Posterior vena cava (tissue), 2 donors: ENCODE measurements at regions not wholly inside any gene's neighbourhood (a gene's known extent, or its start where the extent isn't known, plus 50 kb on each side); places are given as distances from the start of the nearest gene placed in this dataset.

ENCODE experiments used
- DNase-seq: peaks from one replicate; pipeline ENCODE4 v3.0.0-alpha.2; 2020; ENCODE audit warnings: low spot score
- intact Hi-C, 2 donors: fragments of 100-400 bp; cut with DNase I; formaldehyde crosslinking; loops; one replicate each; pipeline versions ENCODE4 v1.14.1 to v1.14.2; 2022 to 2023
- donor health status: DM: yes; HTN: yes; CAD: no.
- donor health status: DM: yes; HTN: yes; CAD: no.

DNA sequence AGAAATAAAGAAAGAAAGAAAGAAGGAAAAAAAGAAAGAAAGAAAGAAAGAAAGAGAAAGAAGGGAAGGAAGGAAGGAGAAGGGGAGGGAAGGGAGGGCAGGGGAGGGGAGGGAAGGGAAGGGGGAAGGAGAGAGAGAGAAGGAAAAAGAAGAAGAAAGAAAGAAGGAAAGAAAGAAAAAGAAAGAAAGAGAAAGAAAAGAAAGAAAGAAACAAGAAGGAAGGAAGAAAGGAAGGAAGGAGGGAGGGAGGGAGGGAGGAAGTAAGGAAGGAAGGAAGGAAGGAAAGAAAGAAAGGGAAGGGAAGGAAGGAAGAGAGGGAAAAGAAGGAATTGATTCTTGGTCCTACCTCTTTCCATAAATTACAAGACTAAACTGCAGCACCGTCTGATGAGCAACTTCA, 186.1 kb downstream of the URB2 start:
- DNase-seq = no peak
- intact Hi-C loops = no loop called here

DNA sequence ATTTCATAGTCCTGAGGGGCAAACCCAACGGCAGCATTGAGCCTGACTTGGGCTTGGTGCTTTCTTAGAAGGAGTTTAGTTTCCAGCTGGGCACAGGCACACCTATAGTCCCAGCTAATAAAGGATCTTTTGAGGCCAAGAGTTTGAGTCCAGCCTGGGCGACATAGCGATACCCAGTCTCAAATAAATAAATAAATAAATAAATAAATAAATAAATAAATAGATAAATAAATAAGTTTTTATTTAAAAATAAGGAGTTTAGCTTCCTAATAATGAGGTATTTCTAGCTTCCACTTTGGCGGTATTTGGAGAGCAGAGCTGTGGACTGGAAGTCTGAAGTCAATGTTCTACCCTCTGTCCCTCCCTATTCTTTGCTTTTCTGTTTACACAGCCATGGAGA, 186.6 kb downstream of the URB2 start:
- no peak for DNase-seq
- intact Hi-C loops = no loop called here

DNA sequence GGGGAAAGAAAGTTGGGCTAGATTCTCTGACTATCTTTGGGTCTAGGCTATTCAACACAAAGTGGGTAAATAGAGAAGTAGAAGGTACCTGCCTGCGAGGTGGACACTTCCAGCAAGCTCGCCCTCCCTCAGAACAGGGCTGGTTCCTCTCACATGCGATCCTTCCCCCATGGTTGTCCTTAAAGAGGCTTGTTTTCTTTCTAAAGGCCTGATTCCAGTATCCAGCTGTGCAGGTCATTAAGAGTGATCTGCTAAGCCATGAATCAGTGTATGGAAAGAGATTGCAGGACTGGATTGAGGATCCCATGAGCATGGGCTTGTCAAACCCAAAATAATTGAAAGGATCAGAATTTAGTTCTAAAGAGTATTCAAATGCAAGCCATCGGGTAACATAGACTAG, 189.0 kb downstream of the URB2 start:
- intact Hi-C loops = no loop called here
- no peak for DNase-seq

DNA sequence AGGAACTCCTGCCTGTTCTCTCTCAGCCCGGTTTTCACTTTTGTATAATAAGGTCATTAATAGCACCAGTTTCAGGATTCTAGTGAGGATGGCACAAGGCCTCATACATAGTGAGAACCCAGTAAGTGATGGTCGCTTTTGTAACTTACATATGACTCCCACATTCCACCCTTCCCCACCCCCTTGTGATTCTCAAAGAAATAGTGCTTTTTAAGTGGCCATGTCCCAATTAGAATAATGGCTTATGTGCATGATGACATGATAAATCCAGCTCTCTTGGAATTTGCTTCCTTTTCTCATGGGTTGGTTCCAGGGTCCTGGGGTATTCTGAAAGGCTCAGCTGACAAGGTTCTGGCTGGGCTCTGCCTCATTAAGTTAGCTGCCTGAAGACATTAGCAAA, 189.9 kb downstream of the URB2 start:
- intact Hi-C loops = no loop called here
- DNase-seq = no peak

DNA sequence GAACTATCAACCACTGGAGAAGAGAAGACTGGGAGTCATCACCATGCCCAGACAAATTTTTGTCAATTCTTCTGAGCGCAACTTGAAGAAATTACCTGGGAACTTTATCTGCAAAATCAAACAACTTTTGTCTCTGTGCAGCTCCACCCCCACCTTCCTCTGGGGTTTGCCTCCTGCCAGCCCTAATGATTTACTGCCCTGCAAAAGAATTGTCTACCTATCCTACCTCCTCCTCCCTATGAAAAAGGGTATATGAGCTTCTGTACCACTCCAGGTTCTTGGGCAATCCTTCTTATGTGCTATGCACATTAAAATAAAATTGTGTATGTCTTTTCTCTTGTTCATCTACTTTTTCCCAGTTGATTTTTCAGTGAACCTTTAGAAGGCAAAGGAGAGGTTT, 191.9 kb downstream of the URB2 start:
- DNase-seq = no peak
- intact Hi-C loops = no loop called here

DNA sequence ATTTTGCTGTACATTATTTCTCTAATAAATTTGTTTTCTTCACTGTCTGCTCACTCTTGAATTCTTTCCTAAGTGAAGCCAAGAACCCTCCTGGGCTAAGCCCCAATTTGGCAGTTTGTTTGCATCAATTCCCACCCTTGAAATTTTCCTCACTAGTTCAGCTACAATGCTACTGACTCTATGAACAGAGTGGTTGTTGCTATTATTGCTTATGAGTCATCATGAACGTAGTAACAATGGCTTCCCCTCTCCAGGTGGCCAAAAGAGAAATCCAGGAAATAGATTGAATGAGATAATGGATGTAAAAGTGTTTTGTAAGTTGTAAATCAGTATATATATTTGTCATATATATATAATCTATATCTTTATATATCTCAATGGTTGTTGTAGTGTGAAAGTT, 193.0 kb downstream of the URB2 start:
- intact Hi-C loops = no loop called here
- no peak for DNase-seq

DNA sequence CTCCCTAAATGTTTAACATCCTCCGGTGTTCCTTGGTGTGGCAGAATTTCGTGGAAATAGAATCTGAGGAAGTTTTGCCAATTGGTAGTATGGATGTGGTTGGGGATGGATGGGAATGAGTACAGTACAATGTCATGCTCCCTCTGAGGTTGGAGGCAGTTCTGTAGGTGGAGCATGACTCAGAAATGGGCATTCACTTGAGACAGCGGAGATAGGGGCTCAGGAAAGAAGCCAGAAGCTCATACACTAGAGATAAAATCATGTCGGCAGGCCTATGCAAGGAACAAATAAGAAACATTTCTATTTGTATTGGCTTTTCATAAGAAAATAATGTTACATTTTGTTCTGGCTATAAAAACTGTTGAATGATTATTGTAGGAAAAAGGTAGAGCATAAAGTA, 196.0 kb downstream of the URB2 start:
- intact Hi-C loops = no loop called here
- DNase-seq = no peak

DNA sequence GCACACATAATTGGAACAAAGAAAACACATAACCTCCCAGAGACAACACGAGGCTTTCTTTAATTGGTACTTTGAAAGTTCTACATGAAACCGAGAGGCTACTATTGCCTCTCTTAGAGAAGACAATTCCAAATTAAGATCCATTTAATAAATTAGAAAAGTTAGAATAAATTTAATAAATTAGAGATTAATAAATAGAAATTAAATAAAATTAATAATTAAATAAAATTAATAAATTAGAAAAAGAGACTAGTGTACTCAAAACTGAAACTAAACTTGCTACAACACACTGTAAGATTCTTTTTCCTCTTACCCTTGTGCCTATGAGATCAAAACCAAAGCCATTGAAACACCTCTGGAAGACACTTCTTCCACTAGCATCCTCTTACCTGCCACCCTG, 199.0 kb downstream of the URB2 start:
- intact Hi-C loops = no loop called here
- no peak for DNase-seq

DNA sequence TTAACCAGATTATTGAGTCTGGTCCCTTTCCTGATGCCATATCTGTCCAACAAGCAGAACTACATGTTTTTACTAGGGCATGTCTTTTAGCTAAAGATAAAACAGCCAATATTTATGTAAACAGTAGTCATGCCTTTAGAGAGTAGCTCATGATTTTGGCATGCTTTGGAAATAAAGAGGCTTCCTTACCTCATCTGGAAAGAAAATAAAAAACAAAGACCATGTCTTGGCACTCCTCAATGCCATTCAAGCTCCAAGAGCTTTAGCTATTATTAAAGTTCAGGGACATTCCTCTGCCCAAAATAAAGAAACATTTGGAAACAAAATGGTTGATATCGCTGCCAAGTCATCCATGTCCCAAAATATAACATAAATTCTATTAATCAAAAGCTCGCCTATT, 202.4 kb downstream of the URB2 start:
- DNase-seq = no peak
- intact Hi-C loops = no loop called here

DNA sequence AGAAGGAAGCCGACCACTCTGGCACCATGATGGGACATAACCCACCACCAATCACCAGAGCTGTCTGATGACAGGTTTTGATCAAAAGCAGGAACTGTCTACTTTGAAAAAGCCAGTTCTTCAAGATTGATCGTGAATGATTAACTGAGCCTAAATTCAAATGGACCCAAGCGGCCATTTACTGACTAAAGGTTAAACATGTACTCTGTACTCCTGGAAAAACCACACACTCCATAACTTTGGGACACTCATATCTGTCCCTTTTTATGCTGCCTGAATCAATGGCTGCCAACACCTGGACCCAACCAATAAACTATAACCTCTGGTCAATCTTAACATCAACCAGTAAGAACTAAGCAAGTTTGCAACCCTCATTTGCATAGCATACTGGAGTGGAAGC, 206.6 kb downstream of the URB2 start:
- no peak for DNase-seq
- intact Hi-C loops = no loop called here

DNA sequence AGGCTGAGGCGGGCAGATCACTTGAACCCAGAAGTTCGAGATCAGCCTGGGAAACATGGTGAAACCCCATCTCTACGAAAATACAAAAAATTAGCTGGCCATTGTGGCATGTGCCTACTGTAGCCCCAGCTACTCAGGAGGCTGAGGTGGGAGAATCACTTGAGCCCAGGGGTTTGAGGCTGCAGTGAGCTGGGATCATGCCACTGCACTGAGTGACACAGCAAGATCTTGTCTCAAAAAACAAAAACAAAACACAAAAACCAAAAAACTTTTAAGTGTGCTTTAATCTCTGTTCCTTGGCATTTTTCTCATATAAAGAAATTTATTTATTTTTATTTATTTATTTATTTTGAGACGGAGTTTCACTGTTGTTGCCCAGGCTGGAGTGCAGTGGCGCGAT, 208.2 kb downstream of the URB2 start:
- intact Hi-C loops = no loop called here
- DNase-seq = no peak

DNA sequence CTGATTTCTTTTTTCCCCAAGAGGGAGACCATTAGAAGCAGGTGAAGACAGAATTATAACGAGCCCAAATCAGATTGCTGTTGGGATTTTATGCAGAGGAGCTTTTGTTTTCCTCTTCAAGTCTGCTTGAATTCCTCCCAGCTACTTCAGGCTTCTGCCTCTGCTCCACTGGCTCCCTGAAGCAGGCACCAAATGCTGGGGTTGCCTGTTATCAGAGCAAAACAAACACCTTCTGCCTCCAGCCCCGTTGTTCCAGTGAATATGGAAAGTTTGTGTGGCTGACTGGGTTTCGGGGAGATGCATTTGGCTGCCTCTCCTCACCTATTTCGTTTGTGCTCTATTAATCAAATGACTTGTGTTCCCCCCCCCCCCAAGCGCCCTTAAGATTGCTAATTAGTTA, 209.2 kb downstream of the URB2 start:
- intact Hi-C loops = no loop called here
- no peak for DNase-seq

DNA sequence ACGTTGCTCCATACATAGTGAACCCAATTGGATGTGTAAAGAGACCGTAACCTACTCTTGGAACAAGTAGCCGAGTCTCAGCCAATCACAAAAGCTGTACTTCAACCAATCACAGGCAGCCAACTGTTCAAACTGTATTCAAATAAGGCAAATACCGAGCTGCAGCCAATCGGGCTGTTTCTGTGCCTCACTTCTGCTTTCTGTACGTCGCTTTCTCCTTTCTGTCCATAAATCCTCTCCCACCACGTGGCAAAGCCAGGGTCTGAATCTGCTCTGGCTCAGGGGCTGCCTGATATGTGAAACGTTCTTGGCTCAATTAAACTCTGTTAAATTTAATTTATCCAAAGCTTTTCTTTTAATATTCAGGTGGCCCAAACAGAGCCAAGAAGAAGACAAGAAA, 210.3 kb downstream of the URB2 start:
- DNase-seq = no peak
- intact Hi-C loops = no loop called here

DNA sequence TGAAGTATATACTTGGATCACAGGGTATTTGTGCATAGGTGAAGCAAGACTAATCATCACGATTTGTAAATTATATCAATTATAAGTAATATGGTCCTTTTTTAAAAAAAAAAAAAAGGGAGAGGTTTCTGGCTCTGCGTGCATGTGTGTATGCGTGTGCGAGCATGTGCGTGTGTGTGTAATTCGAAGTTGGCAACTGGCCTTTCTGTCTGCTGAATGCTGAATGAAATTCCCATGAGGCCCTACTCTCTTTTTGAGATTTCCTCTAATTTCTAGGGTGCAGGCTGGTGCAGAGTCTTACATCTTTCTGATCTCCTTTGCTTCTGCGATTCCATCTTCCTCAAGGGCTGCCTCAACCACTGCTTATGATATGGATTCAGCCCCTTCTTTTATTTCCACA, 212.2 kb downstream of the URB2 start:
- intact Hi-C loops = no loop called here
- DNase-seq = no peak

DNA sequence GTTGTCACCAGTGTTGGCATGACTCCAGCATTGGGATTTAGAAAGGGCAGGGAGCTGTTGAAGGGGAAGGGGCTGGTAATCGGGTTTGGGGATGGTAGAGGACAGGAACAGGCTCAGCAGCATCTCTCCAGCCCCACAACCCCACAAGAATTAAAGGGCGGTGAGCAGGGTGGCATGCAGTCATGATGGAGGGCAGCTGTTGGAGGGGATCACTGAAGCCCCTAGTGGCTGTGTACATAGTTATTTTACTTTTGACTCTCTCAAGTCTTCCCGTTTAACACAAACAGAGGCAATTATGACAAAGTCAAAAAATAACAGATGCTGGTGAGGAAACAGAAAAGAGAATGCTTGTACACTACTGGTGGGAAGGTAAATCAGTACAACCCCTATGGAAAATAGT, 213.8 kb downstream of the URB2 start:
- no peak for DNase-seq
- intact Hi-C loops = no loop called here

DNA sequence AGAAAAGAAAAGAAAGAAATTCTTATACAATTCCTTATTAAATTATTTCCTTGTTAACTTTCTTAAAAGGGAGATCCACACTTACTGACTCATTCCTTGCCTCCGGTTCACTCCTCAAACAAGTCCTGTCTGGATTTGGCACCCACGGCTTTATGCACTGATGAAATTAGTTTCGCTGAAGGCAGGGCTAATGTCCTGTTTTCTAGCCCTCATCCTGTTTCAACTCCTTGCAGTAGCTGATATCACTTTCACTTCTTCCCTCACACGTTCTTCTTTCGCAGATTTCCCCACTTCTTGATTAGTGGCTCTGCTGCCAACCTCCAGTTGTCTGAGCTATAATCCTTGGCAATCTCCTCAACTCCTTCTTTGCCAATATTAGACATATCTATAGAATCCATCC, 215.2 kb downstream of the URB2 start:
- intact Hi-C loops = no loop called here
- DNase-seq = no peak

DNA sequence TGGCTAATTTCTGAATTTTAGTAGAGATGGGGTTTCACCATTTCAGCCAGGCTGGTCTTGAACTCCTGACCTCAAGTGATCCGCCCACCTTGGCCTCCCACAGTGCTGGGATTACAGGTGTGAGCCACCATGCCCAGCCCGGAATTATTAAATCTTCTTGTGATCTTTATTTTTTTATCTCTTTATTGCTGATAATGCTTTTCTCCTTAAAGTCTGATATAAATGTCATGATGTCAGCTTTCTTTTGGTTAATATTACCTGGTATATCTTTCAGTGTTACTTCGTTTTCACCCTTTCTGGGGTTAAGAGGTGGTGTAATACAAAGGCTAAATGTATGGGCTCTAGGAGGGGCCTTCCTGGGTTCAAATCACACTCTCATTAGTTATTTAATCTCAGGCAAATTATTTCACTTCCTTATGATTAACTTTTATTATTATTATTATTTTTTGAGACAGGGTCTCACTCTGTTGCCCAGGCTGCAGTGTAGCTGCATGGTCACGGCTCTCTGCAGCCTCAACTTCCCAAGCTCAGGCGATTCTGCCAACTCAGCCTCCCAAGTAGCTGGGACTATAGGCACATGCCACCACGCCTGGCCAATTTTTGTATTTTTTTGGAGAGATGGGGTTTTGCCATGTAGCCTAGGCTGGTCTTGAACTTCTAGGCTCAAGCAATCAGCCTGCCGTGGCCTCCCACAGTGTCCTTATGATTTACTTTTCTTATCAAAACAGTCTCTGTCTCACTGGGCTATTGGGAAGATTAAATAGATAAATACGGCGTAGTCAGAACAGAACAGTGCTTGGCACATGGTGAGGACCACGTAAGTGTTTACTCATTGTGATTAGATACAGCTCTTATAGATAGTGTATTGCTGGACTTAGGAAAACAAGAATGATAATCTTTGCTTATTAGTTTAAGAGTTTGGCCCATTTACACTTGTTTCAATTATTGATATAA, 216.5 kb downstream of the URB2 start:
- intact Hi-C loops = no loop called here
- no peak for DNase-seq

DNA sequence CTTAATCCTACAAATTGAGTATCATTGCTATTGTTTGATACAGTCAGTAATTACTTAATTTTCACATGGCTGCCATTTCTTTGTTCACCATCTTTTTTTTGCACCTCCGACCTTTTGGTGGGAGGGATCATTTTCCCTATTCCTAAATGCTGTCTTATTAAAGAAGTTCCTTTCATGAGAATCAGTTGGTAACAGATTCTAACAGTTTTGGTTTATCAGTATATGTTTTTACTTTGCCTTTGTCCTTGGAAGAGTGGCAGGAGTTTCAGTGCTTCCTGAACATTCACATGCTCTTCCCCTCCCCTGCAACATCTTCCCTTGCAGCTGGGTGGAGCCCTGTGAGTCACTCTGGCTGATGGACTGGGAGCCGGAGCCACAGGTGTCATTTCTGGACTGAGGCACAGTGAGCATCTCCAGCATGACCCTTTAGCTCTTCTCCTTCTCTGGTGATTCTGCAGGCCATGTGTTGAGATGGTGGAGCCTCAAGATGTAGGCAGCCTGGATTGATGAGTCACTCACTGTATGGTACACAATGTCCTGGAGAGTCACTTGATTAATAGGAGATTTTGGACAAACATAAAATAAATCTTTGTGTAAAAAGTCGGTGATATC, 217.7 kb downstream of the URB2 start:
- no peak for DNase-seq
- intact Hi-C loops = no loop called here

DNA sequence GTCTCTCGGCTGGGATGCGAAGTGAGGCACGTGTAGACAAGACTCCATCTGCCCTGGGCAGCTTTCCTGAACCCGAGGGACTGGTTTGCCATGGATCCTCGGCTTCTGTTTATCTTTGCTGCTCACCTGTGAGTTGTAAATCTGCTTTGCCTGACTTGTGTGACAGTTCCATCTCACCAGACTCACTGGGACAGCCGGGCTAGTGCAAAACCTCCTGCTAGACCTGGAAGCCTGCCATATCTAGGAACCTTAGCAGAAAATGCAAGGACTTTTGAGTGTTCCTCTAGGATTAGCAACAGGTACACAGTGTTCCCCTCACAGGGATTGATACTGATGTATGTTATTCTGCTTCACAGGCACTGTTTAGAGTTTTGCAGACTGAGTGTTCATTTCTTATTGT, 218.6 kb downstream of the URB2 start:
- DNase-seq = no peak
- intact Hi-C loops = no loop called here

DNA sequence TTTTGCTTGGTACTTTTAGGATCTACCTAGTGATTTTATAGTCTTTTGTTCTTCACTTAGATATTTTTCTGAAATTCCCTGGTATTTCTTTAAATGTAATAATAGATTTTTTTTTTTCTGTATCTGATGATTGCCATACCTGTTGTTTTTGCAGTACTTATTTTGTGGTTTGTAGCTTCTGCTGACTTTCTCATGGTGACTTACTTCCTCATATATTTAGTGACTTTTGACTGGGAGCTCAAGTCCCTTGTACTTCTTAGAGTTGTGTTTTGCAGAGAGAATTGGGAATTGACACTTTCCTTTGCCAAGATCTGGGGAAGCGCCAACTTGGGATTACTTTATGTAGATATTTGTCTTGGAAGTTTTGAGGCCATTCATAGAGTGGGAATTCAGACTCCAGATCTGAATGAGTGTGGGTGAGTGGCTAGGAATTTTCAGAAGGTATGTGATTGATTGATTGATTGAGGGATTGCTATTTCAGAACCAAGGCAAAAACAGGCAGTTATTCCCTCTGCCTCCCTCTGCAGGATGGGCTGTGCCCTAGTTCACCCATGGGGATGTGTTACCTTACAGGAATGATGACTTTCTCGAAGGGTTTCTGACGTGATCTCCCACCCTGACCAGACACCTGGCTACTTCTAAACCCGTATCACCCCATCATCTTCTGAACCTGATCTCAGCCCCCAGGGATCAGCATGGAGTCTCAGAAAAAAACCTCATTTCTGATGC, 219.5 kb downstream of the URB2 start:
- intact Hi-C loops = no loop called here
- DNase-seq = no peak

DNA sequence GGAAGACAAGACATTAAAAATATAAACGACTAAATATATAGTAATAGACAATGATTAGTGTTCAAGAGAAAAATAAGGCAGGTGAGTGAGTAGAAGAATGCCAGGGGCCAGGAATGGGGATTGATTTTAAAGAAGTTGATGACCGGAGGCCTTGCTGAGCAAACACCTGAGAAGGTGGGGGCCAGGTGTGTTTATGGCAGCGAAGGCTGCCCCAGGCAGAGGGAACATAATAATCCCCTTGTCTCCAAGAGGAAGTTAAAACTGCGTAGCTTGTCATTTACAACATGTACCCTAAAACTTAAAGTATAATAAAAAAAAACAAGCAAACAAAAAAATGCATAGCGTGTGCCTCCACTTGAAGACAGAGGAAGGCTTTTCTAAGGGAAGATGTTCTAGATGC, 220.3 kb downstream of the URB2 start:
- intact Hi-C loops = no loop called here
- no peak for DNase-seq
